ENCODE measurements at regions not wholly inside any gene's neighbourhood (a gene's known extent, or its start where the extent isn't known, plus 50 kb on each side); places are given as distances from the start of the nearest gene placed in this dataset.

GRCh38 chr6:110545081-110545872 is 68.9 kb upstream of the SLC22A16 start:
- no peak for ATAC-seq (replicated peaks in 1 of 4)
- H3K36me3 ChIP-seq (ENCODE audit: control insufficient read depth in 2 of 2, extremely low read depth in 1 of 2, insufficient read depth in 1 of 2, low read length in 1 of 2): no peaks in the 10 kb centered on the region
- Mint-ChIP-seq H3K4me3 (peak overlapping the region in 2 of 3 donors; percentile 41 to 43), H3K36me3 (peaks cover 4% of the 10 kb centered on the region), H3K27me3 (peaks cover 4 to 6% of the 10 kb centered on the region in 2 donors), H3K9me3 (peaks cover 3 to 8% (median 4%) of the 10 kb centered on the region in 3 donors), H3K4me1 (peaks cover 0 to 9% (median 7%) of the 10 kb centered on the region in 3 donors), H3K27ac (no peak overlapping the region)
- peaks cover 0 to 13% of the 10 kb centered on the region in 2 experiments for H3K4me1 ChIP-seq (ENCODE audit: control insufficient read depth in 1 of 2, extremely low read depth in 1 of 2, insufficient read depth in 2 of 2, low read length in 2 of 2)
- no peak for DNase-seq
- ChIA-PET CTCF (interaction anchor here in 1 of 2 donors (0.7 kb wide), 1 partner anchor 9 kb away, joined by 3 read pairs; no protein-coding TSS in a partner anchor), POLR2A (no interaction called here)
- WGBS (ENCODE audit: insufficient coverage): 82% methylated on average over 7 of the region's 11 CpGs
- no peaks in the 10 kb centered on the region for H3K9me3 ChIP-seq
- H3K4me3 ChIP-seq (ENCODE audit: control insufficient read depth in 1 of 2, extremely low read depth in 1 of 2, low read length in 1 of 2): no peak overlapping the region
- no peak overlapping the region for H3K27ac ChIP-seq (ENCODE audit: low read length)
- H3K27me3 ChIP-seq (replicated peaks in 1 of 2; ENCODE audit: control insufficient read depth in 2 of 2, extremely low read depth in 1 of 2, insufficient read depth in 2 of 2, low read length in 1 of 2): peaks cover 0 to 12% of the 10 kb centered on the region in 2 experiments

GRCh38 chr6:110544472-110544871 is 68.1 kb upstream of the SLC22A16 start:
- H3K4me1 Mint-ChIP-seq: peaks cover 0 to 9% (median 7%) of the 10 kb centered on the region in 3 donors
- peaks cover 3 to 8% (median 5%) of the 10 kb centered on the region in 3 donors for H3K9me3 Mint-ChIP-seq
- ChIA-PET CTCF (interaction anchor here in 1 of 2 donors (0.7 kb wide), 1 partner anchor 8 kb away, joined by 3 read pairs; no protein-coding TSS in a partner anchor), POLR2A (no interaction called here)
- H3K27ac Mint-ChIP-seq: peak overlapping the region in 1 of 2 donors; percentile 37
- H3K27me3 Mint-ChIP-seq: peaks cover 4 to 6% of the 10 kb centered on the region in 2 donors
- Histone ChIP-seq H3K27me3 (replicated peaks in 1 of 2; ENCODE audit: control insufficient read depth in 2 of 2, extremely low read depth in 1 of 2, insufficient read depth in 2 of 2, low read length in 1 of 2) (peaks cover 0 to 12% of the 10 kb centered on the region in 2 experiments), H3K27ac (ENCODE audit: low read length) (no peak overlapping the region), H3K4me3 (ENCODE audit: control insufficient read depth in 1 of 2, extremely low read depth in 1 of 2, low read length in 1 of 2) (peak overlapping the region in 1 of 2 donors; percentile 29), H3K36me3 (ENCODE audit: control insufficient read depth in 2 of 2, extremely low read depth in 1 of 2, insufficient read depth in 1 of 2, low read length in 1 of 2) (no peaks in the 10 kb centered on the region), H3K4me1 (ENCODE audit: control insufficient read depth in 1 of 2, extremely low read depth in 1 of 2, insufficient read depth in 2 of 2, low read length in 2 of 2) (peaks cover 0 to 13% of the 10 kb centered on the region in 2 experiments), H3K9me3 (no peaks in the 10 kb centered on the region)
- H3K4me3 Mint-ChIP-seq: peak overlapping the region; percentile 41 to 49 (median 43)
- no peak for ATAC-seq (replicated peaks in 1 of 4)
- WGBS (ENCODE audit: insufficient coverage): 80% methylated on average over 4 of the region's 5 CpGs
- H3K36me3 Mint-ChIP-seq: peaks cover 4% of the 10 kb centered on the region
- no peak for DNase-seq

- Histone ChIP-seq H3K27me3 (replicated peaks in 1 of 2; ENCODE audit: control insufficient read depth in 2 of 2, extremely low read depth in 1 of 2, insufficient read depth in 2 of 2, low read length in 1 of 2) (peaks cover 0 to 12% of the 10 kb centered on the region in 2 experiments), H3K4me1 (ENCODE audit: control insufficient read depth in 1 of 2, extremely low read depth in 1 of 2, insufficient read depth in 2 of 2, low read length in 2 of 2) (peaks cover 0 to 13% of the 10 kb centered on the region in 2 experiments), H3K4me3 (ENCODE audit: control insufficient read depth in 1 of 2, extremely low read depth in 1 of 2, low read length in 1 of 2) (no peak overlapping the region), H3K36me3 (ENCODE audit: control insufficient read depth in 2 of 2, extremely low read depth in 1 of 2, insufficient read depth in 1 of 2, low read length in 1 of 2) (no peaks in the 10 kb centered on the region), H3K9me3 (no peaks in the 10 kb centered on the region), H3K27ac (ENCODE audit: low read length) (no peak overlapping the region)
- Mint-ChIP-seq H3K27me3 (peaks cover 4 to 6% of the 10 kb centered on the region in 2 donors), H3K4me1 (peaks cover 3 to 9% (median 7%) of the 10 kb centered on the region in 3 donors), H3K9me3 (peaks cover 3 to 13% (median 10%) of the 10 kb centered on the region in 3 donors), H3K27ac (no peak overlapping the region), H3K4me3 (peak overlapping the region in 1 of 3 donors; percentile 2), H3K36me3 (peaks cover 4% of the 10 kb centered on the region)
- ChIA-PET POLR2A (no interaction called here), CTCF (no interaction called here)
- ATAC-seq (replicated peaks in 1 of 4): no peak
- 88% methylated on average over 3 of the region's 5 CpGs for WGBS (ENCODE audit: insufficient coverage)
- no peak for DNase-seq
These were observed 66.7 kb upstream of the SLC22A16 start for GRCh38 chr6:110543106-110543505.

- DNase-seq (no peak), ATAC-seq (replicated peaks in 1 of 4) (no peak)
- no peak overlapping the region for H3K4me3 Mint-ChIP-seq
- ChIA-PET CTCF (interaction anchor here in 1 of 2 donors (0.6 to 0.7 kb wide), 2 partner anchors 16 to 151 kb away, joined by 4 to 5 read pairs; no protein-coding TSS in a partner anchor), POLR2A (no interaction called here)
- H3K36me3 Mint-ChIP-seq: peaks cover 4% of the 10 kb centered on the region
- H3K4me1 ChIP-seq (ENCODE audit: control insufficient read depth in 1 of 2, extremely low read depth in 1 of 2, insufficient read depth in 2 of 2, low read length in 2 of 2): peaks cover 0 to 13% of the 10 kb centered on the region in 2 experiments
- no peak overlapping the region for H3K27ac ChIP-seq (ENCODE audit: low read length)
- peaks cover 3 to 13% (median 10%) of the 10 kb centered on the region in 3 donors for H3K9me3 Mint-ChIP-seq
- H3K4me1 Mint-ChIP-seq: peaks cover 9 to 13% (median 12%) of the 10 kb centered on the region in 3 donors
- no peaks in the 10 kb centered on the region for H3K9me3 ChIP-seq
- 81% methylated on average over 7 of the region's 11 CpGs for WGBS (ENCODE audit: insufficient coverage)
- H3K4me3 ChIP-seq (ENCODE audit: control insufficient read depth in 1 of 2, extremely low read depth in 1 of 2, low read length in 1 of 2): no peak overlapping the region
- peaks cover 4 to 5% of the 10 kb centered on the region in 2 donors for H3K27me3 Mint-ChIP-seq
- peaks cover 0 to 12% of the 10 kb centered on the region in 2 experiments for H3K27me3 ChIP-seq (replicated peaks in 1 of 2; ENCODE audit: control insufficient read depth in 2 of 2, extremely low read depth in 1 of 2, insufficient read depth in 2 of 2, low read length in 1 of 2)
- H3K36me3 ChIP-seq (ENCODE audit: control insufficient read depth in 2 of 2, extremely low read depth in 1 of 2, insufficient read depth in 1 of 2, low read length in 1 of 2): no peaks in the 10 kb centered on the region
- H3K27ac Mint-ChIP-seq: no peak overlapping the region
These were observed 66.1 kb upstream of the SLC22A16 start for GRCh38 chr6:110542311-110543024.

GRCh38 chr6:110541701-110542309 is 65.4 kb upstream of the SLC22A16 start:
- Mint-ChIP-seq H3K4me3 (no peak overlapping the region), H3K27me3 (peaks cover 2 to 4% of the 10 kb centered on the region in 2 donors), H3K27ac (no peak overlapping the region), H3K4me1 (peaks cover 11 to 20% (median 19%) of the 10 kb centered on the region in 3 donors), H3K9me3 (peaks cover 3 to 13% (median 10%) of the 10 kb centered on the region in 3 donors), H3K36me3 (peaks cover 4% of the 10 kb centered on the region)
- Histone ChIP-seq H3K27ac (ENCODE audit: low read length) (no peak overlapping the region), H3K4me3 (ENCODE audit: control insufficient read depth in 1 of 2, extremely low read depth in 1 of 2, low read length in 1 of 2) (no peak overlapping the region), H3K4me1 (ENCODE audit: control insufficient read depth in 1 of 2, extremely low read depth in 1 of 2, insufficient read depth in 2 of 2, low read length in 2 of 2) (peaks cover 0 to 13% of the 10 kb centered on the region in 2 experiments), H3K27me3 (replicated peaks in 1 of 2; ENCODE audit: control insufficient read depth in 2 of 2, extremely low read depth in 1 of 2, insufficient read depth in 2 of 2, low read length in 1 of 2) (peaks cover 0 to 12% of the 10 kb centered on the region in 2 experiments), H3K36me3 (ENCODE audit: control insufficient read depth in 2 of 2, extremely low read depth in 1 of 2, insufficient read depth in 1 of 2, low read length in 1 of 2) (no peaks in the 10 kb centered on the region), H3K9me3 (no peaks in the 10 kb centered on the region)
- no peak for ATAC-seq (replicated peaks in 1 of 4)
- DNase-seq: no peak
- CTCF ChIA-PET: interaction anchor here in 1 of 2 donors (0.7 kb wide), 1 partner anchor 15 kb away, joined by 5 read pairs; no protein-coding TSS in a partner anchor
- POLR2A ChIA-PET: interaction anchor here in 1 of 2 donors (0.6 kb wide), 1 partner anchor 14 kb away, joined by 5 read pairs; no protein-coding TSS in a partner anchor
- WGBS (ENCODE audit: insufficient coverage): 85% methylated on average over 5 of the region's 5 CpGs

Data from T-cell (primary cell).